Epithelial cell of proximal tubule (primary cell): ENCODE measurements at regions not wholly inside any gene's neighbourhood (a gene's known extent, or its start where the extent isn't known, plus 50 kb on each side); places are given as distances from the start of the nearest gene placed in this dataset.

ENCODE experiments used
- DNase-seq: peaks from one replicate; pipeline ENCODE4 v3.0.0-alpha.2; 2011; ENCODE audit warnings: low read depth
- H3K4me3 ChIP-seq: 2 replicates; pipeline ENCODE4 v1.5.1; 2011; ENCODE audit warnings: low read depth, mild to moderate bottlenecking, low read length
- TF ChIP-seq, protein P1 (sequence below): conservative IDR thresholded peaks from 2 replicates; pipeline ENCODE4 v1.5.1; 2012; ENCODE audit warnings: low read depth, mild to moderate bottlenecking, low read length

DNA sequence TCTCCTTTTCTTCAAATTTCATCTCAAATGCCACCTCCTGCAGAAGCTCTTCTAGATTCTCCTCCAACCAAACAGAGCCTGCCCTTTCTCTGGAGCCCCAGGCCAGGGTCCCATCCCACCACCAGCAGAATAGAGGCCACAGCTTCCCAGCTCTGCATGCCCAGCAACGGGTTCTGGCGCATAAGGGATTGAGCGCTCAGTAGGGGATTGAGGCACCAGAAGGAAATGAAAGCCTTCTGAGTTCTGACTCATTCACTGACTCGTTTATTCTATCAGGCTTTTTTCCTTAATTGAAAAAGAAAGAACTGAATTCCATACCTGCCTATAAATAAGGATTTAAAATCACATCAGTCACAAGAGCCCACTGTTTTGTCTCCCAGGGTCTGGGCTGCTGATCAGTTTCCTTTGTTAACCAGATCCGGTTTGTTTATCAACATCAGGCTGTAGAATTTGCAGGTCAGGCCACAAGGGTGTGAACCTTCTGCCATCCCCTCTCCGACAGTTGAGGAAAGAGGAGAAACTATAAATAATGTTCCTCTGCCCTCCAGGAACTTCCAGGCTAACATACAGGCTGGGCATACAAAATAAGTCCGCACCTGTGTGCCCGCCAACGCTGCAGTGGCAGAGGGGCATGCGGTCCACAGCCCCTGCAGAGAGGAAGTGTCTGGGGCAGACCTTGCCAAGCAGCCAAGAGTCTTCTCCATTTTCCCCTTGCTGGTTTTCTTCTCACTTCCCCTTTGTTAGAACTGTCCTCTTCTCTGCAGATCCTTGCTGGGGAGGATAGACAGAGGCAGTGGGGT, 63.5 kb upstream of the PRDM11 start:
- TF ChIP-seq, protein P1, sequence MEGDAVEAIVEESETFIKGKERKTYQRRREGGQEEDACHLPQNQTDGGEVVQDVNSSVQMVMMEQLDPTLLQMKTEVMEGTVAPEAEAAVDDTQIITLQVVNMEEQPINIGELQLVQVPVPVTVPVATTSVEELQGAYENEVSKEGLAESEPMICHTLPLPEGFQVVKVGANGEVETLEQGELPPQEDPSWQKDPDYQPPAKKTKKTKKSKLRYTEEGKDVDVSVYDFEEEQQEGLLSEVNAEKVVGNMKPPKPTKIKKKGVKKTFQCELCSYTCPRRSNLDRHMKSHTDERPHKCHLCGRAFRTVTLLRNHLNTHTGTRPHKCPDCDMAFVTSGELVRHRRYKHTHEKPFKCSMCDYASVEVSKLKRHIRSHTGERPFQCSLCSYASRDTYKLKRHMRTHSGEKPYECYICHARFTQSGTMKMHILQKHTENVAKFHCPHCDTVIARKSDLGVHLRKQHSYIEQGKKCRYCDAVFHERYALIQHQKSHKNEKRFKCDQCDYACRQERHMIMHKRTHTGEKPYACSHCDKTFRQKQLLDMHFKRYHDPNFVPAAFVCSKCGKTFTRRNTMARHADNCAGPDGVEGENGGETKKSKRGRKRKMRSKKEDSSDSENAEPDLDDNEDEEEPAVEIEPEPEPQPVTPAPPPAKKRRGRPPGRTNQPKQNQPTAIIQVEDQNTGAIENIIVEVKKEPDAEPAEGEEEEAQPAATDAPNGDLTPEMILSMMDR, result no peak
- no peak for DNase-seq

DNA sequence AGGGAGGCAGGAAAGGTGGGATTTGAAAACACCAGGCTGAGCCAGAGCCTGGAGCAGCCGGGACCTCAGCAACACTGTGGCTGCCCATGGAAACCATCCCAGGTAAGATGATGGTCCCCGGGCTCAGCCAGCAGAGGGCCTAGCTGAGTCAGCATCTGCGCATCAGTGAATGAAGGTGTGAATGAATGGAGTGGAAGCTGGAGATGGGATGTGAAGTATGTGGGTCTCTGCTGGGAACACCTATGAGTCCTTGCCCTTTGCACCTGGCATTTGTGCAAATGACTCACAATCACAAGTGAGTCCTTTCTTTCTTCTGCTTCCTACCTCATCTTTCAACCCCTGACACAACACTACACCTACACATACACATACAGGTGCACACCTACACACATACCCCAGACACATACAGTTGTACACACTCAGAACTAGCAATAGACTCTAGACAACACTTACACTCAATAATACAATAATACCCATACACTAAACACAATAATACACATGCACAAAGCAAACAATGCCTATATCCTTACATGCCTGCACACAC, 62.8 kb upstream of the PRDM11 start:
- TF ChIP-seq, protein P1, result peak; percentile 56
- DNase-seq, result no peak

More for the DNA sequence above, 63.5 kb upstream of the PRDM11 start:
- no peak overlapping the region for H3K4me3 ChIP-seq

DNA sequence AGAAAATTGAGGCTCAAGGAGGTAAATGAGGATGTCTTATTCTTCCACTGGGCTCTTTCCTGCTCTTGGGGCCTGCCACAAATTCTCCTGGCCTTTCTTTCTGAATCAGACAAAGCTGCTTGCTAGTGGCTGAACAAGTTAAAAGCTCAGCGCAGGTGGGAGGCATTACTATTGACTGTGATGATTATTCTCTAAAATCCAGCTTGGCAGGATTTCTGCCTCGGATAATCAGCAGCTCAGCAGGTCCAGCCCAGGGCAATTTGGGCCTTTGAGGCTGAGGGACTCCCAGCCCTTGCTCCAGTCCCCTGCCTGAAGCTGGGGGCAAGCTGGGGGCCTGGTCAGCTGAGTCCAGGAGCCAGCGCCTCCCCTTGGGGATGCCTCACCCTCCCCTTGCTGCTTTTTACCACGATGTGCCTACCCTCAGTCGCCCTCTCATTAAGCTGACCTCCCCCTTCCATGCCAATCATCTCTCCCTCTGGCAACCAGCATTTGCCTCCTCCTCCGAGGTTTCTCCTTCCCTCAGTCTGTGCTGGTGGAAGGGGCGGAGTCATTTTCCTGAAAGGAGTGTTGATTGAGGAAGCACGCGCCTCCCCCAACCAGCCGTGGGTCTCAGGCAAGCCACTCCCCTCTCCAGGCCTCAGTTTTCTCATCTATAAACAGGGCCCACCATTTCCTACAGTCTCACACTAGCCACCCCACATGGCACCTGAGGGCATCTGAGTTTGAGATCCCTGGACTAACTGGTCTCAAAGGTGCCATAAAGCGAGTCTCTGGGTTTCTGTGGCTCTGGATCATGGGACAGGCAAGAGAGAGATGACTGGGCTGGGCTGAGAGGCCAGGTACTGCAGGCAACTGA, 60.6 kb upstream of the PRDM11 start:
- no peak for DNase-seq
- no peak overlapping the region for H3K4me3 ChIP-seq
- TF ChIP-seq, protein P1, result no peak

More for the DNA sequence above, 62.8 kb upstream of the PRDM11 start:
- H3K4me3 ChIP-seq, result no peak overlapping the region

DNA sequence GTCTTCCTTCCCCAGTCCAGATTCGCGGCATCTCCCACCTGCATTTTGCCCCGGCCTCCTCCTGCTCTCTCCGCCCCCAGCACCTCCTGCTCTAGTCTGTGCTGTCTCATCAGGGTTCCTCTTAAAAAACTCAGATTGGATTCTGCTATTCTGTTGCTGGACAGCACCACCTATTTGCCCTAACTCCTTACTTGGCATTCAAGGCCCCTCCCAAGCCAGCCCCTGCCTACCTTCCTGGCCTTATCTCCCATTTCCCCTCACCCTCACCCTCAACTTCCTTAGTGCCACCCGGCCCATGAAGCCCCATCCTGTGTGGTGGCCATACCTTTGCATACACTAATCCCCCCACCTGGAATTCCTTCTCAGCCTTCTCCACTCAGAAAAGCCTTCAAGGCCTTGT, 59.9 kb upstream of the PRDM11 start:
- DNase-seq, result no peak
- TF ChIP-seq, protein P1, result no peak
- no peak overlapping the region for H3K4me3 ChIP-seq

DNA sequence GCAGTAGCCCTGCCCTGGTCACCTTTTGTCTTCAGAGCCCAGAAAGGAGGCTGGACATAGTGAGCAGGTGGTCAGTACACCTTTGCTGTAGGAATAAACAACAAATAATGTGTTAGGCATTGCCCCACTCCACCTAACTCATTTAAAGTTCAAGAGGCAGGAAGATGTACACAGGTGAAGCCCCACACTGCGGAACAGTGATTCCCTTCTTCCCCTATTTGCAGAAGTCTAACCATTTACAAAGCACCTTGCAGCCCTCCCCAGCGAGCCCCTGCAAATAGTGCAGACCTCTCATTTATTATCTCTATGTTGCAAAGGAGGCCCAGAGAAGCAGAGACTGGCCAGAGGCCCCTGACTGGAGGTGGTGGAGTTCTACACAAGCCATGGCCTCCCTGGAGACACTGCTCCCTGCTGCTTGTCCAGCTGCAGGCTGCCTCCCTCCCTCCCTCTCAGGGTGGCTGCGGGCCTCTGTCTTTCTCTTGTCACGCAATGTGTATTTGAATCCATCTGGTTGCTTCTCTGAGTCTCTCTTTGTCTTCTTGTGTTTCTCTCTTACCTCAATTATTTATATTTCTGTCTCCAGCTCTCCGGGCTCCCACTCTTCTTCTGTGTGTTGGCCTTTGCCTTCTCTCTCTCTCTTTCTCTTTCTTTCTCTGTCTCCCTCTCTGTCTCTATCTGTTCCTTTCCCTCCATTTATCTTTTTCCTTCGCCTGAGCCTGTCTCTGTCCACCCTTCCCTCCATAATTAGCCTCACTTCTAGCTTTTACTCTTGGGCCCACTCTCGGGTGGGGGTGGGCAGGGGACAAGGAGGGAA, 59.1 kb upstream of the PRDM11 start:
- TF ChIP-seq, protein P1, result no peak
- H3K4me3 ChIP-seq, result no peak overlapping the region
- no peak for DNase-seq

DNA sequence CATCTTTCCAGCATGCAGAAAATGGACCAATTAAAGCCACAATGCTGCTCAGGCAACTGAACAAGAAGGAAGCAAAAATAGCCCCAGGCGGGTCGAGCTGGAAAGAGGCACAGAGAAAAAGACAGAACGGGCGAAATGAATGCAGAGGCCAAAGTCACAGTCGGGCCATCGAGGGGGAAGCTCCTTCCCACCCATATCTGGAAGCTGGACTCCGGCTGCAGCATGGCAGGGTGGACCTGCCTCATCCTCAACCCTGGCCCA, 58.6 kb upstream of the PRDM11 start:
- H3K4me3 ChIP-seq, result no peak overlapping the region
- TF ChIP-seq, protein P1, result no peak
- DNase-seq, result no peak
